ENCODE measurements at regions not wholly inside any gene's neighbourhood (a gene's known extent, or its start where the extent isn't known, plus 50 kb on each side); places are given as distances from the start of the nearest gene placed in this dataset.
"Not testable (repeated sequence)": the region's sequence is repeated elsewhere in the genome, so short reads cannot be mapped to it uniquely, and the experiment has no call there.

DNA sequence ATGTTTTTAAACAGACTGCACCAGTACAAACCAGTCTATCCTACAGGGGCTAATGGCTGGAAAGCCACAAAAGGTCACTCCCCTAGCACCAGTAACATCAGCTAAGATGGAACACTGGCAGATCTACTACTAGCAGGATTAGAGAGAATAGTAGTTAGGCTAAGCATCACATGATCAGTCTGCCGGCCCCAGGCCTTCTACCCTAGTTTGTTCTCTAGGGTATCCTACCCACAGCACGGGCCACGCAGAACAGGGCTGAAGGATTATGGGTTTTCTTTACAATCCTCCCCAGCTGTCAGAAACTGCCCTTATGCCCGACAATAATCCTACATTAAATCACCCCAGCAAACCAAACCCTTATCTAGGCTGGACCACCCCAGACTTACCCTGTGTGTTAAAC lies 156.0 kb downstream of the LY86 start:
- Histone ChIP-seq H3K4me1 (peaks cover 2 to 3% of the 10 kb centered on the region in 2 donors), H3K27ac (no peak overlapping the region), H3K9me3 (no peaks in the 10 kb centered on the region), H3K27me3 (no peaks in the 10 kb centered on the region), H3K36me3 (no peaks in the 10 kb centered on the region), H3K4me3 (no peak overlapping the region)
- intact Hi-C loops (cut with DNase I; ENCODE audit: low total_unique reads): no loop called here
- DNase-seq: no peak
- TF ChIP-seq, protein P1, sequence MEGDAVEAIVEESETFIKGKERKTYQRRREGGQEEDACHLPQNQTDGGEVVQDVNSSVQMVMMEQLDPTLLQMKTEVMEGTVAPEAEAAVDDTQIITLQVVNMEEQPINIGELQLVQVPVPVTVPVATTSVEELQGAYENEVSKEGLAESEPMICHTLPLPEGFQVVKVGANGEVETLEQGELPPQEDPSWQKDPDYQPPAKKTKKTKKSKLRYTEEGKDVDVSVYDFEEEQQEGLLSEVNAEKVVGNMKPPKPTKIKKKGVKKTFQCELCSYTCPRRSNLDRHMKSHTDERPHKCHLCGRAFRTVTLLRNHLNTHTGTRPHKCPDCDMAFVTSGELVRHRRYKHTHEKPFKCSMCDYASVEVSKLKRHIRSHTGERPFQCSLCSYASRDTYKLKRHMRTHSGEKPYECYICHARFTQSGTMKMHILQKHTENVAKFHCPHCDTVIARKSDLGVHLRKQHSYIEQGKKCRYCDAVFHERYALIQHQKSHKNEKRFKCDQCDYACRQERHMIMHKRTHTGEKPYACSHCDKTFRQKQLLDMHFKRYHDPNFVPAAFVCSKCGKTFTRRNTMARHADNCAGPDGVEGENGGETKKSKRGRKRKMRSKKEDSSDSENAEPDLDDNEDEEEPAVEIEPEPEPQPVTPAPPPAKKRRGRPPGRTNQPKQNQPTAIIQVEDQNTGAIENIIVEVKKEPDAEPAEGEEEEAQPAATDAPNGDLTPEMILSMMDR (IDR thresholded peaks at IDR 0.05): no peak
- no peak for TF ChIP-seq POLR2A (IDR thresholded peaks at IDR 0.05)

DNA sequence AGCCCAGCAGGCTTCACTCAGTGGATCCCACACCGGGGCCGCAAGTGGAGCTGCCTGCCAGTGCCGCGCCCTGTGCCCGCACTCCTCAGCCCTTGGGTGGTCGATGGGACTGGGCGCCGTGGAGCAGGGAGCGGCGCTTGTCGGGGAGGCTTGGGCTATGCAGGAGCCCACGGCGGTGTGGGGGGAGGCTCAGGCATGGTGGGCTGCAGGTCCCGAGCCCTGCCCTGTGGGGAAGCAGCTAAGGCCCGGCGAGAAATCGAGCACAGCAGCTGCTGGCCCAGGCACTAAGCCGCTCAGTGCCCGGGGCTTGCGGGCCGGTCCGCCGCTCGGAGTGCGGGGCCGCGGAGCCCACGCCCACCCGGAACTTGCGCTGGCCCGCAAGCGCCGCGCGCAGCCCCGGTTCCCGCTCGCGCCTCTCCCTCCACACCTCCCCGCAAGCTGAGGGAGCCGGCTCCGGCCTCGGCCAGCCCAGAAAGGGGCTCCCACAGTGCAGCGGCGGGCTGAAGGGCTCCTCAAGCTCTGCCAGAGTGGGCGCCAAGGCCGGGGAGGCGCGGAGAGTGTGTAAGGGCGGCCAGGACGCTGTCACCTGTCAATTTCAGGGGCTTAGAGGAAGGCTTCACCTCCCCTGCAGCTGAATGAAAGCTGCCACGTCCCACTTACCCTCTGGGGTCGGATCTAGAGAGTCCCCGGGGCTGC lies 157.3 kb downstream of the LY86 start:
- intact Hi-C loops (cut with DNase I; ENCODE audit: low total_unique reads); H3K27ac ChIP-seq; H3K9me3 ChIP-seq; H3K27me3 ChIP-seq; H3K4me3 ChIP-seq; DNase-seq; H3K36me3 ChIP-seq: not testable (repeated sequence)
- peaks cover 7 to 12% of the 10 kb centered on the region in 2 donors for H3K4me1 ChIP-seq

GRCh38 chr6:6746333-6746969 lies 157.9 kb downstream of the LY86 start:
- H3K9me3 ChIP-seq: no peaks in the 10 kb centered on the region

DNA sequence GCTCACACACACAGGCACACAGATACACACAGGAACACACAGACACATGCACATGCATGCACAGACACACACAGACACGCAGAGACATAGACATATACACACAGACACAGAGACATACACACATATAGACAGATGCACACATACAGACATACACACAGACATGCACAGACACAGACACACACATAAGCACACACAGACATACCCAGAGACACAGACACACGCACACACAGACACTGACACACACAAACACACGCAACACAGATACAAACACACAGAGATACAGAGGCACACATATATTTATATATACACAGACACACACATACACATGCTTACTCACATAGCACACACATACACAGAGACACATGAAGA lies 158.4 kb downstream of the LY86 start:
- peaks cover 18 to 22% of the 10 kb centered on the region in 2 donors for H3K4me1 ChIP-seq
- no peak for TF ChIP-seq POLR2A (IDR thresholded peaks at IDR 0.05)
- TF ChIP-seq, protein P1 (IDR thresholded peaks at IDR 0.05): no peak
- intact Hi-C loops (cut with DNase I; ENCODE audit: low total_unique reads): no loop called here
- no peak for DNase-seq
- H3K4me3 ChIP-seq: no peak overlapping the region
- no peaks in the 10 kb centered on the region for H3K9me3 ChIP-seq
- H3K36me3 ChIP-seq: no peaks in the 10 kb centered on the region
- no peaks in the 10 kb centered on the region for H3K27me3 ChIP-seq
- H3K27ac ChIP-seq: no peak overlapping the region

More at GRCh38 chr6:6746333-6746969, 157.9 kb downstream of the LY86 start:
- Histone ChIP-seq H3K27me3 (no peaks in the 10 kb centered on the region), H3K4me3 (no peak overlapping the region), H3K36me3 (no peaks in the 10 kb centered on the region), H3K27ac (no peak overlapping the region), H3K4me1 (peaks cover 13 to 17% of the 10 kb centered on the region in 2 donors)
- intact Hi-C loops (cut with DNase I; ENCODE audit: low total_unique reads): no loop called here
- no peak for TF ChIP-seq POLR2A (IDR thresholded peaks at IDR 0.05)
- TF ChIP-seq, protein P1 (IDR thresholded peaks at IDR 0.05): no peak
- DNase-seq: no peak

DNA sequence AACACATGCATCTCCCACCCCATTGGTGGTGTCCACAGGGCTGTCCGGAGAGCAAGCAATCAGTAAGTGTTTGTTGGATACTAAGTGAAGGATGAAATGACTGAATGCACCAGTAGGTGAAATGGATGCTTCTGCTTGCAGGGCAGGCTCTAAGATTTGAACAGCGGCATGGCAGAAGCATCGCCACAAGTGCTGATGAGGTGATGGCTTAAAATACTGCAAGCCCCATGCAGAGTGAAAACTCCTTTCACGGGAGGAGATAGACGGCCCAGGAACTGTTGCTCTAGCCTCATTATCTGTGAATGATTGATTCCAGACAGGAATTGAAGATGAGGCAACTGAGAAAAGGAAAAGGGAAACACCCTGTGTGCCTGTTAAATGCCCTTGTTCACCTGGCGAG lies 158.9 kb downstream of the LY86 start:
- H3K4me3 ChIP-seq: no peak overlapping the region
- H3K9me3 ChIP-seq: no peaks in the 10 kb centered on the region
- no peak for TF ChIP-seq POLR2A (IDR thresholded peaks at IDR 0.05)
- TF ChIP-seq, protein P1 (IDR thresholded peaks at IDR 0.05): no peak
- H3K4me1 ChIP-seq: peaks cover 20 to 26% of the 10 kb centered on the region in 2 donors
- DNase-seq: no peak
- intact Hi-C loops (cut with DNase I; ENCODE audit: low total_unique reads): no loop called here
- no peaks in the 10 kb centered on the region for H3K27me3 ChIP-seq
- H3K36me3 ChIP-seq: no peaks in the 10 kb centered on the region
- H3K27ac ChIP-seq: no peak overlapping the region

Measured in uterus (tissue), 3 donors.